ENCODE measurements at regions not wholly inside any gene's neighbourhood (a gene's known extent, or its start where the extent isn't known, plus 50 kb on each side); places are given as distances from the start of the nearest gene placed in this dataset.

- TF ChIP-seq CTCF (IDR thresholded peaks at IDR 0.05), result no peak
- no peak for TF ChIP-seq POLR2A (IDR thresholded peaks at IDR 0.05)
These were observed 89.5 kb upstream of the GRIA1 start for GRCh38 chr5:153400931-153401330.
